HG03342 (cell line): ENCODE measurements at regions not wholly inside any gene's neighbourhood (a gene's known extent, or its start where the extent isn't known, plus 50 kb on each side); places are given as distances from the start of the nearest gene placed in this dataset.
A peak's percentile ranks its signal among the peaks of the same experiment; 100 is the strongest.
"Not testable (repeated sequence)": the region's sequence is repeated elsewhere in the genome, so short reads cannot be mapped to it uniquely, and the experiment has no call there.

Source experiments
- ATAC-seq: cut with Tn5 transposase; IDR thresholded peaks from one replicate; pipeline ENCODE4 v1.9.1; 2021; ENCODE audit warnings: mild to moderate bottlenecking, moderate library complexity; ENCODE audit not compliant: unreplicated experiment

DNA sequence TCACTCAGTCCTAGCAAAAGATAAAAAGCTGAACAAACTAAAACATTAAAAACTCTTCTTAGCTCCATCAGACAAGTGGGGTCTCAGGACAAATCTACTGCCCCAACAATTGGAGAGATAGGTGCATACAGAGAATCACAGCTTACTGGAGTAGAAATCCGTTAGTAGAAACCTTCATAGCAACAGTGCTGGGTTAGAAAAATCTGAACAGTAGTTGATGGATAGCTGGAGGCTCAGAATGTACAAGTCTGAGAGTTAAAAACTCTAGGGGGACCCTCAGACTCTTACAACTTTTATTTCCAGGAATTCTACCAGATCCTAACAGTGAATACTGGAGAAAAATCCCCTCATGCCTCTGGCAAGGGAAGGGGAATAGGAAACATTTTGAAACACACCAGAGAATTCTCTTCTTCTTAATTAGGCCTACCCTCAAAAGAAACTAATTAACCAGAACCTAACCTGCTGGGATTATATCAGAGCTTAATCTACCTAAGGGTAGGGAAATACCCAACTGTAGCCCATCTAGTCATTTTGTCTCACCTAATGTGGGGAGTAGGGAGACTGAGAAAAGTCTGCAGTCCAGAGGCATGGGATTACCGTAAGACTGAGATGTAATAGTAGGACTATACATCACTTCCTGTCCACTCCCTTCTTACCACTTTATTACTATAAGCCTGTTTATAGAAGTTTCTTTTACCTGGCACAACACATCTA, 165.0 kb upstream of the CTSO start:
- no peak for ATAC-seq

DNA sequence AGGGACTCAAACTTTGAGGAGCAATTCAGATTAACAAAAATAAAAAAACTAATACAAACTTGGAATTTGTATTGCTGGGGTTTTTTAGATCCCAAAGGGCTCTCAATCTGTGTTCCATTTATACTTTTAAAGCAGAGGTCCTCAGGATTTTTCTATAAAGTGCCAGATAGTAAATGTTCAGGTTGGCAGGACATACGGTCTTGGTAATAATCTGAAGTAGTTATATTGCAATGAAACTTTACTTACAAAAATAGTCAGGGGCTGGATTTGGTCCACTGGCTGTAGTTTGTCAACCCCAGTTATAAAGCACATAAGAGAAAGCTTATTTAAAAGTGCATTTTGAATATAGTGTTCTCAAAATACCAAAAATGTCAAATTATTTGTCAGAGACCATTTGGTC, 164.1 kb upstream of the CTSO start:
- ATAC-seq = no peak

DNA sequence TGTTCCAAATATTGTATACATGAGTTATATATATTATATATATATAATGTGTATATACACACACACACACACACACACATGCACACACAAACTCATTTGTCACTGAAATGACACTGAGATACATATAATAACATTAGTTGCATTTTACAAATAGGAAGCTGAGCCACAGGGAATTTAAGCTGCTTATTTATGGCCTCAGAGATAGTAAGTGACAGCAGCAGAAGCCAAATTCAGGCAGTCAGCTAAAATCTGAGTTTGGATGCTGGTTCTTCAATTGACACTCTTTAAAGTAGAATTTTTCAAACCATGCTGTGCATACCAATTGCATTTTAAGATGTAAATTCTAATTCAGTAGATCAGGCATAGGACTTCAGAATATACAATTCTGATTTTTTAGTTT, 163.3 kb upstream of the CTSO start:
- ATAC-seq = no peak

DNA sequence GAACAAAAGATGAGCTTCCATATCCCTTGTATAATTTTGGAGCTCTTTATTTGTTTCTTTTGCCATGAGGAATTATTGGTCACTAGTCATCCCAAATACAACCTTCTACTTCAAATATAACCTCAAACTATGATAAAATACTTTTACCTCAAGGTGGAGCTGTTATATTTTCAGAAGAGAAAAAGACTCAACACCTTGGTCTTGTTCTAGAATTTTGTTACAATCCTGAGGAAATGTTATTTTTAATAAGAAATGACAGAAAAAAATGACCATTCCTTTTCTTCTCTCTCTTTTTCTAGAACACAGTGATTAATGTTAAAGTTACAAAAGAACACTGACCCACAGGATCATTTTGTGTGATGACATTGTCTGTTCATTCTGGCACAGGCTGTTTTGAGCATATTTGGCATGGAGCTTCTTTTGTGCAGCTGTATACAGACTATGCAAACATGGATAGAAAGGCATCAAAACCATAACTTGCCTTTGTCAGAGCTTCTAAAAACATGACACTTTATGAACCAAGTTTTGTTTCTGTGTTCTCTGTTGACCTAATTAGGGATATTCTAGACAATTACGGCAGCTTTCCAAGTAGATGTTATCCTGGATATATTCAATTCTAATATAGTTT, 159.6 kb upstream of the CTSO start:
- no peak for ATAC-seq

DNA sequence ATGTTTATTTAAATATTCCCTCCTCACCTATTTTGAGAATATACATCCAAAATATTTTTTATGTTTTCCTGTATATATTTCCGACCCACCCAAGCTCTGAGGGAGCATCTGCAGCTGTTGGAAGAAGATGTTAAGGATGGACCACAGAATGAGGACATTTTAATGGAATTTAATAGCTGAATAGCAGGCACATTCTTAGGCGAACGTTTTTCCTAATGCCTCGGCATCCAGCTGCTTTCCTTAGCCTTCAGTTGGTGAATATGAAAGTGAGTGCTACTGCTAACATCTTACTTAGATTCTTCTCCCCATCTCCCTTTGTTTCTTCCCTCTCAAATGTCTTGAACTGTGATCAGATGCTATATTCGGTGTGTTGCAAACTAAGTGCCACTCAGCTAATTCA, 158.0 kb upstream of the CTSO start:
- ATAC-seq = no peak

DNA sequence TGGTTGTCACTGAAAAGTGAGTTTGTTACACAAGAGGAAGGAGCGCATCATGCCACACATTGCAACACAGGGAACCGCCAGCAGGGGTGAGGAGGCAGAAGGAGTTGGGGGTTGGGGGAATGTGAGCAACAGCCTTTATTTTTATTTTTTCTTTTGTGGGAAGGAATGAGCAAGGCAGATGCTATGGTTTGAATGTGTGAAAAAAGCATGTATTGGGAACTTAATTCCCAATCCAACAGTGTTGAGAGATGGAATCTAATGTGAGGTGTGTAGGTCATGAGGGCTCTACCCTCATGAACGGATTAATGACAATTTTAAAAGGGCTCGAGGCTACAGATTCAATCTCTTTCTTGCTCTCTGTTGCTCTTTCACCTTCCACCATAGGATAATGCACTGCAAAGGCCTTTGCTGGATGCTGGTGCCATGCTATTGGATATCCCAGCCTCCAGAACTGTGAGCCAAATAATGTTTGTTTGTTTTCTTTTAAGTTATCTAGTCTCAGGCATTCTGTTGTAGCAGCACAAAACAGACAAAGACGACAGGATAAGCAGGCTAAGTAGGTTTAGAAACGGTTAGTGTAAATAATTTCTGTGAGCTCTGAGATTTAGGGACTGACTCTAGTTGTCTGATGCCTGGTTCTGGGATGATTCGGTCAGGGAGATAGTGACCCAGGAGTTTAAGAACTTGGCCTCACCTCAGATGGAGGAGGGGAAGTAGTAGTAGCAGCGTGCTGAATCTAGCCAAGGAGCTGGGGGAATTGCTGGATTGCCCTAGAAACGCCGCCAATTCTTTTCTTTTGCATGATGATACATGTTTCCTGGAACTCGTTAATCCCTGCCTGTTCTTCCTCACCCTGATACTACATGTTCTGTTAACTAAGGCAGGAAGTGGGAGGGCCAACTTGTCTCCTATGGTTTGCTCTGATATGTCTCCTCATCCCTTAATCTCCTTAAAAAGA, 156.6 kb upstream of the CTSO start:
- ATAC-seq = no peak

DNA sequence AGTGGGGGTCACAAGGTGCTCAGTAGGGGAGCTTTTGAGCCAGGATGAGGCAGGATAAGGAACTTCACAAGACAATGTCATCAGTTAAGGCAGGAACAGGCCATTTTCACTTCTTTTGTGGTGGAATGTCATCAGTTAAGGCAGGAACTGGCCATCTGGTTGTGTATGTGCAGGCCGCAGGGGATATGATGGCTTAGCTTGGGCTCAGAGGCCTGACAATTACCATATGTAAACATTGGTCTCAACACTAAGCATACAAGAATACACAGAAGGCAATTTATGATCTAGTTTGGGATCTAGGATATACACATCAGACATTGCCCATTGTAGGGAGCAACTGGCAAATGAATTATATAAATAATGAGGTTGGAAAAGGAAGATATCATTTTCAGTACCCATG, 155.4 kb upstream of the CTSO start:
- not testable (repeated sequence) for ATAC-seq

DNA sequence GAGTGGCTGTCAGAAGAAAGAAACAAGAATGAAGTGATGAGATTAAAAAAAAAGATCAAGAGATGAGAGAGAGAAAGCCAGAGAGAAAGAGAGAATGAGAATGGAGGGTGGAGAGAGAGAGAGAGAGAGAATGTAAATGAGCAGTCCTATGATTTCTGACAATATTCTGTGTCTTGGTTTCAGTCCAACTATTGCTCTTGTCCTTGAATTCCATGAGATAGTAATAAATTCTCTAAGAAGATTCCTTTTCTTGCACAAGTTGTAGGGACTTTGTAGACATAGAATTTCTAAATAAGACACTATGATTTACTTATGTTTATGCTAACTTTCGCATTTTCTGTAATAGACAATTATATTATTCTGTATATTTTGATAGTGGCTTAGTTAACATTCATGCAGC, 149.6 kb upstream of the CTSO start:
- ATAC-seq = no peak

DNA sequence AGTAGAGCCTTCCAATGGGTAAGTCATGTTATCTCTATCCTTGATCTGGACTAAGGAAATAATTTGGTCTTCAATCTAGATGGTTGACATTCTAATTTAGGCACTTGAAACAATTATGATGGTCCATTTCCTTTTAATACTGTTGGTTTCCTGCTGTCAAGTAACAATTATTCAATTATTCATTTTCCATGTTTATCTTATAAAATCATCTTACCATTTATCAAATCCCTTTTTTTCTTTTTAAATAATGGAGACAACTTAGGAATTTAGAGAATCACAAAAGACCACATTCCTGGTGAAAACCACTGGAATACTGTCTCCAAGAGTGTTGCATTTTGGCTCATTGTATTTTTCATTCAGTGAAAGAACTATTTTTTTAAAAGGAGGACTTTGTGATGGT, 148.7 kb upstream of the CTSO start:
- ATAC-seq = no peak

DNA sequence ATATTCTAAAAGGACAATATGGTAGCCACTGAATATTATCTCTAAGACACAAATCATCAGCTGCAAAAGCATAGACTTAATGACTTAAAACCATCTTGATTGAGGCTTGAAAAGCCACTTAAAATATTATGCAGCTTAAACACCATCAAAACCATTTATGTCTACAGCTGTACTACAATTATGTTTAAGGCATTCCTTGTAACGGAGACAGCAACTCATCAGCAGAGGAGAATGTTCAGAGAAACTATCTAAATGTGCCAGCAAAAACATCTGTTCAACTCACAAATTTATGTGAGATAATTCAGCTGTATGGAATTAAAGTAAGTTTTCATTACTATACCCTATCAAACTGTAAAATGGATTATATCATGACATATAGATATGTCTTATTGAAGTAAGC, 147.9 kb upstream of the CTSO start:
- ATAC-seq = no peak

DNA sequence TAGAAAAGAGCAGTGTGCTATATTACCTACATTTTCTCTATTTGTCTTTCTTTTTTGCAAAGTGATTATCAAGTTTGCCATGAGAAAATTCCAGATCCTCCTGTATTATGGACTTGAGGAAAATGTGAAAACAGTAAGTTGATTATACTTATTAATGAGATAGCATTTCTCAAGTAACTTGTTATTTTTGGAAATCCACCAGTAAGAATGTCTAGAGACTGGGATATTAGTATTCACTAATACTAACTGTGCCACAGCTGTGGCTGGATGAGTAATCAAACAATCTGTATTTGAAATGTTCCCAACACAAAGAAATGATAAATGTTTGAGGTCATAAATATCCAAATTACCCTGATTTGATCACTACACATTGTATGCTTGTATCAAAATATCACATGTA, 147.0 kb upstream of the CTSO start:
- ATAC-seq = no peak

DNA sequence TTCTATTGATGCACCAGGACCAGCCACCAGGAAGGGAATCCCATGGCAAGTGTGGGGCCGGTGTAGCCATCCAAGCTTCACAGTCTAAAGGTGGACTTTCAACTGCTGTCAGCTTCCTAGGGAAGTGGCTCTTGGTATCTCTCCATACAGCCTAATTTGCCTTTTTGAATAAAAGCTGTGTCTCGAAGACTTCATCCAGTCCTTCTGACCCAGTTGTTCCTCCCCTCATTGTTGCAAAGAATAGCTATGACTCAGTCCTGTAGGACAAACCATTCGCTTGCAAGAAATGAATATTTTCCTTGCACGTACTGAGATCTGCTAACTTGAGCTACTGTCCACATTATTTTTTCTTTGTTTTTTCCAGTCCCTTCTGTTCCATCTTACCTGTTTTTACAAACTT, 145.1 kb upstream of the CTSO start:
- no peak for ATAC-seq

DNA sequence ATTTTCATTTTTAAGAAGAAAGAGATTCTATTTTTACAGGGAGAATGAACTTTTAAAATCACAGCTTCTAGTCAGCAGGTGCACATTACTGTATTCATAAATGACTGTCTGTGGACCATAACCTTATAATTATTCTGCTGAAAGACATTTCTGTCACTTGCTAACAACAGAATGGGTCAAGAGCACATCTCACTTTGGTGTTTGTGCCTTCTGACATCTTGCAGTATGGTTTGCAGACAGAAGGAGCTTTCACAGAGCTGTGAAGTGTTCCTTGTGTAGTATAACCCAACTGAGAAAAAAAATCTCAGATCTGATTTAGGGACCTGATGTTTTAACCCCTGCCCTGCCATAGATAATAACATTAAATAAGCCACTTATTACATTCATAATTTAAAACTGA, 131.4 kb upstream of the CTSO start:
- no peak for ATAC-seq

DNA sequence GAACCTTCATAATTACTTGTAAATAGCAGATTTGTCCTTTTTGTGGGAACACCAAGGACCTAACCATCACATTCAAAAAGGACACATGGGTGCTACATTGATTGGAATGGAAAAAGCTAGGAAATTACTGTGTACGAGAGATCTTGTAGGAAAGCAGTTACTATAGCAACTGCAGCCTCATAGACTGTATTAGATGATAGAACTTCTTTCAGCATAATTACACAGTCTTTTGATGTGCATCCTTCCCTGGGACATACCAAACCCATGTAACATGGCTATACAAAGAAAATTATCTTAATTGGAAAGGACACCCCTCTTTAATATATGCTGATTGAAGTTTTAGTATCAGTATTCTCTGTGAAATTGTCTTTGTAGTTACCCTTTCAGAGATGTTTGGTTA, 130.7 kb upstream of the CTSO start:
- no peak for ATAC-seq

DNA sequence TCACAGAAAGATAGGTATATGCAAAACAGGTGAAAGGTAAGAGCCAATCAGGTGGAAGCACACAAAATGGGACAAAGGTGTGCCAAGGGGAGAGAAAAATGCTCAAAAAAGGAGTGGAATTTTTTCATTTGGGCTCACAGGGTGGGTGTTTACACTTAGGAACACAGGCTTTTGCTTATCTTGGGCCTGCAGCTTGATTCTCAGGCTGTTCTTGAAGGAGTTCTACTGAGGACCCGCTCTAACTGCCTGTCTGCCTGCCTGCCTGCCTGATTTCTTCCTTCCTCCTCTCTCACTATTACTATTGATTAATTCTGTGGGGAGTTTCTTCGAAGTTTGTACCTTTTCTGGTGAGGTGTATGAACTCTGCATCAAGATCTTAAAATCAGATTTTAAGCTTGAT, 120.3 kb upstream of the CTSO start:
- ATAC-seq = no peak

DNA sequence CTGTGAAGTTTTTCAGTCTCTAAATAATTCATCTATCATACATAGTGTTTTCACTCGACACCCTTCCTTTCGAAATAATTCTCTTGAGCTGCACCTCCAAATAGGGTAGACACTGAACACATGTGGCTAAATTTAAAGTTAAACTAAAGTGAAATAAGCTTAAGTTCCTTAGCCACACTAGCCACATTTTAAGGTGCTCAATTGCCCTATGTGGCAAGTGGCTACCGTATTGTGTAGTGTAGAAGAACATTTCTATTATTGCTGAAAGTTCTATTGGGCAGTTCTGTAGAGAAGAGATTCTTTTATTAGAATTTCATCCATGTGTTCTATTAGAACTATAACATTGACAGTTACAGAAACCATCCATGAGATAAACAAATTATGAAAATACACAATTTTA, 107.0 kb upstream of the CTSO start:
- ATAC-seq = no peak

DNA sequence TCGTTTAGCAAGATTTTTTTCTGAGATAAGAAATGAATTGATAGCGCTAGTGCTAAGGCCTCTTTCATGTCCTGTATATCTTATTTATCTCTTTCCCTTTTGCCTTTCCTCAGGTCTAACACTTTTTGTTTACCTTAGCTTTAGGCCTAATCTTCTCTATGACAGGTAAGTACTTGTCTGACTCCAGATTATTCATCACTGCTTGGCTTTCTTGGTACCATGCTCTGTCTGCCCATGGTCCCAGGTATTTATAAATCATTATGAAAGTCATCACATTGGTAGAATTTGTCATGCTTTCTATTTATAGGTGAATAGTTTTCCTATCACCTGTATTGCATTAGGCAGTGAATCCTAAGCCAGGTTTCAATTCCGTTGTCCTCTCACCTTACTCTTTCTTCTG, 99.5 kb upstream of the CTSO start:
- ATAC-seq = no peak

DNA sequence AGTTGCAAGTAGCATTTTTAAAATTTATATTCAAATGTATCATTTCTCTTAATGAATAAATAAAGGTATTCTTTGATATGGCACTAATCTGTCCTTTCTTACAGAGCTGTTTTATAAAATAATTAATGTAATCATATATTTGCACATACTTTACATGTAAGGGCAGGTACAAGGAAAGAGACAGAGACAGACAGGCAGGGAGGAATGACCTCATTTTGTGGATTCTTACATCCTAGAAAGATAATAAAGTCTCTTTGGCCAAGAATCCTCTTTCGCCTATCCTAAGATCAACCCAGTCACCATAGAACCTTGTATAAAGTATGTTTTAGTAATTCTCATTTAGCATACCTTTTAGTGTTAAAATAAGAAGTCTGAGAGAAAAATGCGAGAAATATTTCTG, 98.5 kb upstream of the CTSO start:
- no peak for ATAC-seq

DNA sequence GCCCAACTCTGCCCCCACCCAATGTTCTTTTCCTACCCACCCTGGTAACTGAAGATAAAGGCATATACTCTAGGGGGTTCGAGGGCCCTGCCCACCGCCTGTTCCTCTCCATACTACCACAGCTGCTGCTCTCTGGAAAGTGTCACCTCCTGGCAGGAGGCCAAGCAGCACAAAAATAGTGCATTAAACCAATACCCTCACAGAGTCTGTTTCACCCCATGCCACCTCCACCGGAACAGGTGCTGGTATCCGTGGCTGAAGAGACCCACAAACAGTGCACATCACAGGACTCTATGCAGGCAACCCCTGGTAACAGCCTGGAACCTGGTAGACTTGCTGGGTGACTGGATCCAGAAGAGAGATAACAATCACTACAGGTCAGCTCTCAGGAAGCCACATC, 85.1 kb upstream of the CTSO start:
- no peak for ATAC-seq

DNA sequence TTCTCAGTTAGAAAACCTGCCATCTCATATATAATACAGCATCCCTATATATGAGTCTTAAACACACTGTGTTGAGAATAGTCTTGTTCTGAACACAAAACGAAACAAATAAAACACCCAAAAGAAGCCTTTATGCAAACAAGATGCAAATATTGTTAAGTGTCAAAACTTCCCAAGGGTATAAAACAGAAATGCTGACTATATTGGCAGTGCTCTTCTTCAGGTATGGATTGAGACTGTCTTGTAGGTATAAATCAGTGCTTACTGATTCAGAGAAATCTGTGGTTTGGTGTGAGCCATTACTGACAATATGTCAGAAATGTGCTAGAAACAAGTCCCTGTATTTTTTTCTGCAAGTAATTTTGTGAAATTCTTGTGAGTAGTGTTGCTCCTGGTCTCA, 82.8 kb upstream of the CTSO start:
- ATAC-seq = peak; percentile 63

DNA sequence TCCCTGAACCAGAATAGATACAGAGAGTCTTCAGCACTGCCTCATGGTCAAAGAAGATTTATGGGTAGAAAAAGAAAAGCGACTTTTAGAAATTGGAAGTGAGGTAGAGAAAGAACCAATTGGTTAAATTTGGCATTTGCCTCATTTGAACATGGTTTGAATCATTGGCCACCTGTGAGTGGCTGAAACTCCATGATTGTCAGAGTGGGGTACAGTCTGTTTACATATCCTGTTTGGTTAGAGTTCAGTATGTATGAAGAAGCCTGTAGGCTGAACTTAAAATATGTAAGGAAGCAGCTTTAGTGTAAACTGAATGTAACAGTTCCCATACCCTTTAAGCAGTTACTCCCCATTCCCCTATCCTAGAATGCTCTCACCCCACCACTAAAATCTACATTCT, 76.0 kb upstream of the CTSO start:
- ATAC-seq = no peak

DNA sequence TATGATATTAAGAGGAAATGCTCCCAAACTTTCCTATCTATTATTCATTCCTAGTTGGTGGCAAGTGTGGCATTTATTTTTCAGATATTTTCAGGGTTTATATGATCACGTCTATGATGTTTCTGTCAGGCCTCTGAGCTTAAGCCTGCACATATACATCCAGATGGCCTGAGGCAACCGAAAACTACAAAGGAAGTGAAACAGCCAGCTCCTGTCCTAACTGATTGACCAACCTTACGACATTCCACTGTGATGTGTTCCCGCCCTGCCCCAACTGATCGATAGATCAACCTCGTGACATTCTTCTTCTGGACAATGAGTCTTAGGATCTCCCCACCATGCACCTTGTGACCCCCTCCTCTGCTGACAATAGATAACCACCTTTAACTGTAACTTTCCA, 67.6 kb upstream of the CTSO start:
- no peak for ATAC-seq
